ENCODE measurements at regions not wholly inside any gene's neighbourhood (a gene's known extent, or its start where the extent isn't known, plus 50 kb on each side); places are given as distances from the start of the nearest gene placed in this dataset.
"Not testable (repeated sequence)": the region's sequence is repeated elsewhere in the genome, so short reads cannot be mapped to it uniquely, and the experiment has no call there.

- H4K5ac ChIP-seq (ENCODE audit: low read length) = no peak overlapping the region
- no peak for DNase-seq
- no peak overlapping the region for H3K4me3 ChIP-seq (ENCODE audit: low read length)
- H3K23ac ChIP-seq (ENCODE audit: low read length) = no peak overlapping the region
- no peak overlapping the region for H3K4ac ChIP-seq (ENCODE audit: low read depth, low read length)
- H3K4me1 ChIP-seq (ENCODE audit: control insufficient read depth, low read depth, low read length) = peaks cover 2% of the 10 kb centered on the region
- H3K4me2 ChIP-seq (ENCODE audit: low read length) = no peak overlapping the region
- no peak overlapping the region for H2AK5ac ChIP-seq (ENCODE audit: low read length)
- H3K27me3 ChIP-seq (ENCODE audit: insufficient read depth, low read length, poor library complexity) = no peaks in the 10 kb centered on the region
- H3K79me2 ChIP-seq (ENCODE audit: control insufficient read depth, insufficient read depth, low read length) = no peaks in the 10 kb centered on the region
- H4K8ac ChIP-seq (ENCODE audit: low read depth, low read length) = no peak overlapping the region
- H2BK120ac ChIP-seq (ENCODE audit: low read depth, low read length) = no peak overlapping the region
- H3K36me3 ChIP-seq (ENCODE audit: control insufficient read depth, insufficient read depth, low read length) = no peaks in the 10 kb centered on the region
- H2BK15ac ChIP-seq (replicated peaks; ENCODE audit: low read depth) = no peak overlapping the region
- no peak overlapping the region for H3K56ac ChIP-seq (ENCODE audit: low read length)
- H3K18ac ChIP-seq (ENCODE audit: low read length) = no peak overlapping the region
- no CpG with 5 or more reads among the region's 4 CpGs for WGBS (ENCODE audit: extremely low coverage, insufficient coverage, low lambda C conversion rate)
- H3K79me1 ChIP-seq (ENCODE audit: low read length) = no peaks in the 10 kb centered on the region
- no peak overlapping the region for H3K9ac ChIP-seq (ENCODE audit: low read length)
- H2BK5ac ChIP-seq (ENCODE audit: low read length) = no peak overlapping the region
- no peak overlapping the region for H3K27ac ChIP-seq (ENCODE audit: low read depth, low read length)
These were observed 129.6 kb downstream of the EMP1 start for GRCh38 chr12:13326076-13326475.

- not testable (repeated sequence) for H4K5ac ChIP-seq (ENCODE audit: low read length); H4K8ac ChIP-seq (ENCODE audit: low read depth, low read length); H2BK5ac ChIP-seq (ENCODE audit: low read length); H3K79me1 ChIP-seq (ENCODE audit: low read length); H3K27me3 ChIP-seq (ENCODE audit: insufficient read depth, low read length, poor library complexity); DNase-seq; H3K4me3 ChIP-seq (ENCODE audit: low read length); H2AK5ac ChIP-seq (ENCODE audit: low read length); H3K23ac ChIP-seq (ENCODE audit: low read length); H2BK15ac ChIP-seq (replicated peaks; ENCODE audit: low read depth); H3K4me1 ChIP-seq (ENCODE audit: control insufficient read depth, low read depth, low read length); H3K9ac ChIP-seq (ENCODE audit: low read length); H3K18ac ChIP-seq (ENCODE audit: low read length); H3K4ac ChIP-seq (ENCODE audit: low read depth, low read length); H3K4me2 ChIP-seq (ENCODE audit: low read length); H3K79me2 ChIP-seq (ENCODE audit: control insufficient read depth, insufficient read depth, low read length); H3K56ac ChIP-seq (ENCODE audit: low read length); H3K36me3 ChIP-seq (ENCODE audit: control insufficient read depth, insufficient read depth, low read length); H2BK120ac ChIP-seq (ENCODE audit: low read depth, low read length); H3K27ac ChIP-seq (ENCODE audit: low read depth, low read length)
- WGBS (ENCODE audit: extremely low coverage, insufficient coverage, low lambda C conversion rate) = no CpG with 5 or more reads among the region's 3 CpGs
These were observed 128.5 kb downstream of the EMP1 start for GRCh38 chr12:13325037-13325436.

- H3K27ac ChIP-seq (ENCODE audit: low read depth, low read length) = peak overlapping the region; percentile 82
- no peak overlapping the region for H3K4me3 ChIP-seq (ENCODE audit: low read length)
- H2BK5ac ChIP-seq (ENCODE audit: low read length) = peak overlapping the region; percentile 65
- H3K18ac ChIP-seq (ENCODE audit: low read length) = peak overlapping the region; percentile 13
- no peak overlapping the region for H4K8ac ChIP-seq (ENCODE audit: low read depth, low read length)
- H3K36me3 ChIP-seq (ENCODE audit: control insufficient read depth, insufficient read depth, low read length) = no peaks in the 10 kb centered on the region
- no CpG with 5 or more reads among the region's 3 CpGs for WGBS (ENCODE audit: extremely low coverage, insufficient coverage, low lambda C conversion rate)
- DNase-seq = peak; percentile 78
- peak overlapping the region; percentile 46 for H3K4ac ChIP-seq (ENCODE audit: low read depth, low read length)
- H3K79me1 ChIP-seq (ENCODE audit: low read length) = no peaks in the 10 kb centered on the region
- peak overlapping the region; percentile 25 for H3K56ac ChIP-seq (ENCODE audit: low read length)
- no peak overlapping the region for H3K9ac ChIP-seq (ENCODE audit: low read length)
- no peaks in the 10 kb centered on the region for H3K27me3 ChIP-seq (ENCODE audit: insufficient read depth, low read length, poor library complexity)
- no peak overlapping the region for H4K5ac ChIP-seq (ENCODE audit: low read length)
- H2AK5ac ChIP-seq (ENCODE audit: low read length) = peak overlapping the region; percentile 79
- H3K79me2 ChIP-seq (ENCODE audit: control insufficient read depth, insufficient read depth, low read length) = no peaks in the 10 kb centered on the region
- no peak overlapping the region for H3K4me2 ChIP-seq (ENCODE audit: low read length)
- peaks cover 21% of the 10 kb centered on the region for H3K4me1 ChIP-seq (ENCODE audit: control insufficient read depth, low read depth, low read length)
- no peak overlapping the region for H2BK120ac ChIP-seq (ENCODE audit: low read depth, low read length)
- no peak overlapping the region for H2BK15ac ChIP-seq (replicated peaks; ENCODE audit: low read depth)
- no peak overlapping the region for H3K23ac ChIP-seq (ENCODE audit: low read length)
These were observed 121.9 kb downstream of the EMP1 start for GRCh38 chr12:13318231-13319015.

GRCh38 chr12:13316587-13317246, 120.2 kb downstream of the EMP1 start:
- no peaks in the 10 kb centered on the region for H3K79me1 ChIP-seq (ENCODE audit: low read length)
- no CpG with 5 or more reads among the region's 7 CpGs for WGBS (ENCODE audit: extremely low coverage, insufficient coverage, low lambda C conversion rate)
- H3K56ac ChIP-seq (ENCODE audit: low read length) = no peak overlapping the region
- no peak overlapping the region for H3K9ac ChIP-seq (ENCODE audit: low read length)
- H3K4ac ChIP-seq (ENCODE audit: low read depth, low read length) = no peak overlapping the region
- H3K18ac ChIP-seq (ENCODE audit: low read length) = no peak overlapping the region
- DNase-seq = no peak
- no peak overlapping the region for H3K4me2 ChIP-seq (ENCODE audit: low read length)
- no peak overlapping the region for H3K4me3 ChIP-seq (ENCODE audit: low read length)
- no peak overlapping the region for H4K5ac ChIP-seq (ENCODE audit: low read length)
- H2BK5ac ChIP-seq (ENCODE audit: low read length) = no peak overlapping the region
- no peak overlapping the region for H3K27ac ChIP-seq (ENCODE audit: low read depth, low read length)
- no peak overlapping the region for H2AK5ac ChIP-seq (ENCODE audit: low read length)
- no peak overlapping the region for H2BK120ac ChIP-seq (ENCODE audit: low read depth, low read length)
- no peaks in the 10 kb centered on the region for H3K36me3 ChIP-seq (ENCODE audit: control insufficient read depth, insufficient read depth, low read length)
- peaks cover 22% of the 10 kb centered on the region for H3K4me1 ChIP-seq (ENCODE audit: control insufficient read depth, low read depth, low read length)
- no peaks in the 10 kb centered on the region for H3K79me2 ChIP-seq (ENCODE audit: control insufficient read depth, insufficient read depth, low read length)
- H3K27me3 ChIP-seq (ENCODE audit: insufficient read depth, low read length, poor library complexity) = no peaks in the 10 kb centered on the region
- H2BK15ac ChIP-seq (replicated peaks; ENCODE audit: low read depth) = no peak overlapping the region
- no peak overlapping the region for H3K23ac ChIP-seq (ENCODE audit: low read length)
- no peak overlapping the region for H4K8ac ChIP-seq (ENCODE audit: low read depth, low read length)

GRCh38 chr12:13313886-13314285, 117.4 kb downstream of the EMP1 start:
- H3K23ac ChIP-seq (ENCODE audit: low read length) = no peak overlapping the region
- H3K36me3 ChIP-seq (ENCODE audit: control insufficient read depth, insufficient read depth, low read length) = no peaks in the 10 kb centered on the region
- H3K27ac ChIP-seq (ENCODE audit: low read depth, low read length) = no peak overlapping the region
- H2BK120ac ChIP-seq (ENCODE audit: low read depth, low read length) = no peak overlapping the region
- H3K4me1 ChIP-seq (ENCODE audit: control insufficient read depth, low read depth, low read length) = peaks cover 15% of the 10 kb centered on the region
- H2BK15ac ChIP-seq (replicated peaks; ENCODE audit: low read depth) = no peak overlapping the region
- H4K8ac ChIP-seq (ENCODE audit: low read depth, low read length) = no peak overlapping the region
- no peak overlapping the region for H3K18ac ChIP-seq (ENCODE audit: low read length)
- H2BK5ac ChIP-seq (ENCODE audit: low read length) = no peak overlapping the region
- no peak overlapping the region for H3K4me2 ChIP-seq (ENCODE audit: low read length)
- WGBS (ENCODE audit: extremely low coverage, insufficient coverage, low lambda C conversion rate) = no CpG with 5 or more reads among the region's 2 CpGs
- no peaks in the 10 kb centered on the region for H3K79me2 ChIP-seq (ENCODE audit: control insufficient read depth, insufficient read depth, low read length)
- no peak overlapping the region for H3K9ac ChIP-seq (ENCODE audit: low read length)
- no peaks in the 10 kb centered on the region for H3K79me1 ChIP-seq (ENCODE audit: low read length)
- no peak for DNase-seq
- no peak overlapping the region for H3K4me3 ChIP-seq (ENCODE audit: low read length)
- H2AK5ac ChIP-seq (ENCODE audit: low read length) = no peak overlapping the region
- no peak overlapping the region for H4K5ac ChIP-seq (ENCODE audit: low read length)
- H3K27me3 ChIP-seq (ENCODE audit: insufficient read depth, low read length, poor library complexity) = no peaks in the 10 kb centered on the region
- no peak overlapping the region for H3K4ac ChIP-seq (ENCODE audit: low read depth, low read length)
- no peak overlapping the region for H3K56ac ChIP-seq (ENCODE audit: low read length)
